ENCODE measurements at regions not wholly inside any gene's neighbourhood (a gene's known extent, or its start where the extent isn't known, plus 50 kb on each side); places are given as distances from the start of the nearest gene placed in this dataset.

DNA sequence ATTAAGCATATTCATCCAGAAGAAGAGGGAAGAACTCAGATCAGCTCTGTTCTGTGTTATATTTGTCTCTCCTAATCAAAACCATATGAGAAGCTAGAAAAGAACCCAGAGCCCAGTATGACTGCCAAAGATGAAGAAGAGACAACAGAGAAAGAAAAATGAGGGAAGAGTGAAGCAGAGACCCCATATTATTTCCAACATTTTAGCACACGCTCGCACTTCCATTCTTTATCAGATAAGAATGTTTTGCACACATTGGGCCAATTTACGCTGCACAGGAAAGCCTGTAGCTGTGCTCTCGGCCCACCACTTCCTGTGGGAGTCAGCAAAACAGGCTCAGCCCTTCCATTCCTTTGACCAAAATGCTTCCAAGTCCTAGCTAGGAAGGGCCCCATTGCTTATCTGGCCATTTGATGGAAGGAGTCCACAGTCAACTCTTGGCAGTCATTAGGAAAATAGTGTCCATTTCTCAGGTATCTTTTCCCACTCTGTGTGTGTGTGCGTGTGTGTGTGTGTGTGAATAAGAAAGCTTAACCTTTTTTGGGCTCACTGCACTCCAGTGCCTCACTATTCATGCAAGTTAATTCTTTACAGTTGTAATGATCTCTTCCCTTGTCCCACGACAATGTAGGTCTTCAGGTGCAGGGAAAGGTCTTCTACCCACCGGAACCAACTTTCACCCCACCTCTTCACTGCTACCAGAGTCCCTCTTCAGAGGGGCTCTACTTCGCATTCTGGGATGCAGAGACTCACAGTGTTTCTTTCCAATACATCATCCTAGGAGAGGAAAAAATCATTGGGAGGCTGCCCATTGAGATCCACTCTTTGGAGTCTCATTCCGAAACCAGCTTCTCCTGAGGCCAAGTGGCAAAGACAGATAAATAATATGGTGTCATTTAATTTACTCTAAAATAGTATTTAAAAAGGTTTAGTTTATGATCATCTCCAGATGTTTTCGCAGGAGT, 237.5 kb downstream of the COG6 start:
- intact Hi-C loops (cut with DNase I), result no loop called here
- peaks cover 0 to 32% (median 9%) of the 10 kb centered on the region in 9 donors for H3K4me1 ChIP-seq
- DNase-seq (peak; percentile 21 to 59), ATAC-seq (peak; percentile 70 to 94 (median 84))
- no peaks in the 10 kb centered on the region for H3K36me3 ChIP-seq
- WGBS, 2 donors, result 60 to 64% methylated on average over 10 of the region's 10 CpGs
- no peaks in the 10 kb centered on the region for H3K9me3 ChIP-seq
- H3K4me3 ChIP-seq, result no peak overlapping the region
- H3K27me3 ChIP-seq, result no peaks in the 10 kb centered on the region
- TF ChIP-seq, protein P1, sequence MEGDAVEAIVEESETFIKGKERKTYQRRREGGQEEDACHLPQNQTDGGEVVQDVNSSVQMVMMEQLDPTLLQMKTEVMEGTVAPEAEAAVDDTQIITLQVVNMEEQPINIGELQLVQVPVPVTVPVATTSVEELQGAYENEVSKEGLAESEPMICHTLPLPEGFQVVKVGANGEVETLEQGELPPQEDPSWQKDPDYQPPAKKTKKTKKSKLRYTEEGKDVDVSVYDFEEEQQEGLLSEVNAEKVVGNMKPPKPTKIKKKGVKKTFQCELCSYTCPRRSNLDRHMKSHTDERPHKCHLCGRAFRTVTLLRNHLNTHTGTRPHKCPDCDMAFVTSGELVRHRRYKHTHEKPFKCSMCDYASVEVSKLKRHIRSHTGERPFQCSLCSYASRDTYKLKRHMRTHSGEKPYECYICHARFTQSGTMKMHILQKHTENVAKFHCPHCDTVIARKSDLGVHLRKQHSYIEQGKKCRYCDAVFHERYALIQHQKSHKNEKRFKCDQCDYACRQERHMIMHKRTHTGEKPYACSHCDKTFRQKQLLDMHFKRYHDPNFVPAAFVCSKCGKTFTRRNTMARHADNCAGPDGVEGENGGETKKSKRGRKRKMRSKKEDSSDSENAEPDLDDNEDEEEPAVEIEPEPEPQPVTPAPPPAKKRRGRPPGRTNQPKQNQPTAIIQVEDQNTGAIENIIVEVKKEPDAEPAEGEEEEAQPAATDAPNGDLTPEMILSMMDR (IDR thresholded peaks at IDR 0.05), result no peak
- H3K27ac ChIP-seq, result peak overlapping the region in 9 of 10 donors; percentile 18 to 60 (median 39)

DNA sequence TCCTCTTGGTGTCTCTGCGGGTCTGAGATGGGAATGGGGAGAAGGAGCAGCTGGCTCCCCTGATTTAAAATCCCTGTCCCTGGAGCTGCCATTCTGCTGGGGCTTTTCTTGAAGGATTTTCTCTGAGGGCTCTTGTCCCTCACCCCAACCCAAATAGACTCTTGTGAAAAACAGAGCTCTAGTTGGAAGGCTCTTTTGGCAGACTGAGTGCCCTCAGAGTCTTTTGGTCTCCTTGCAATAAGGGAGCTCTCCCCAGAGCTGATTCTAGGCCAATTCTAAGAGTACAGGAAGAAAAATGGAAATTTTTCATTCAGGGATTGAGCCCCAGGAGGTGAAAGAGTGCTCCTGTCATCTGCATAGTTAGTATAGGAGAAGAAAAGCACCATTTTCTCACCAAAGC, 238.3 kb downstream of the COG6 start:
- peak overlapping the region in 6 of 10 donors; percentile 18 to 60 (median 42) for H3K27ac ChIP-seq
- intact Hi-C loops (cut with DNase I), result no loop called here
- TF ChIP-seq, protein P1 (IDR thresholded peaks at IDR 0.05), result no peak

DNA sequence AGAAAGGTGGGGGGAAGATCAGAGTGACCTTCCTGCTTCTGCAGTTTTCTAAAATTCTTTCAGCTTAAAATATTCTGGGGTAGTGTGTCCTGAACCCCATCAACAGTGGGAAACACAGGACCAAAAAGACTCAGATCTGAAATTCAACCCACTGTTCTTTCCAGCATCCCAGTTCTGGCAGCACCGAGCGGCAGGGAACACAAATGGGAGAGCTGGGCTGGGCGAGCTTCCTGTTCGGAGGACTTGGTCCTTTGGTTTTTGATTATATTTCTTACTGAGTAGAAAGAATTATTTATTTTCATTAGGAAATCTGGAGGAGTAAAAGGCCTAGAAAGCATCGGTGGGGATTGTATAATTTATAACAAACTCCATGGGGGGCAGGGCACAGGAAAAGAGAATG, 239.1 kb downstream of the COG6 start:
- H3K9me3 ChIP-seq, result no peaks in the 10 kb centered on the region
- TF ChIP-seq, protein P1 (IDR thresholded peaks at IDR 0.05), result no peak
- H3K4me3 ChIP-seq, result no peak overlapping the region
- ATAC-seq, result no peak
- no peaks in the 10 kb centered on the region for H3K36me3 ChIP-seq
- 72 to 73% methylated on average over 5 of the region's 5 CpGs for WGBS, 2 donors
- H3K27me3 ChIP-seq, result no peaks in the 10 kb centered on the region
- no peak overlapping the region for H3K27ac ChIP-seq
- peaks cover 0 to 25% (median 6%) of the 10 kb centered on the region in 9 donors for H3K4me1 ChIP-seq
- DNase-seq, result no peak
- intact Hi-C loops (cut with DNase I), result no loop called here

More for the DNA sequence above, 238.3 kb downstream of the COG6 start:
- Histone ChIP-seq H3K9me3 (no peaks in the 10 kb centered on the region), H3K4me1 (peaks cover 0 to 31% (median 7%) of the 10 kb centered on the region in 9 donors), H3K27me3 (no peaks in the 10 kb centered on the region), H3K4me3 (no peak overlapping the region), H3K36me3 (no peaks in the 10 kb centered on the region)
- 78 to 85% methylated on average over 1 of the region's 1 CpG for WGBS, 2 donors
- ATAC-seq (peak in 3 of 8 donors; percentile 55 to 71 (median 64)), DNase-seq (no peak)

DNA sequence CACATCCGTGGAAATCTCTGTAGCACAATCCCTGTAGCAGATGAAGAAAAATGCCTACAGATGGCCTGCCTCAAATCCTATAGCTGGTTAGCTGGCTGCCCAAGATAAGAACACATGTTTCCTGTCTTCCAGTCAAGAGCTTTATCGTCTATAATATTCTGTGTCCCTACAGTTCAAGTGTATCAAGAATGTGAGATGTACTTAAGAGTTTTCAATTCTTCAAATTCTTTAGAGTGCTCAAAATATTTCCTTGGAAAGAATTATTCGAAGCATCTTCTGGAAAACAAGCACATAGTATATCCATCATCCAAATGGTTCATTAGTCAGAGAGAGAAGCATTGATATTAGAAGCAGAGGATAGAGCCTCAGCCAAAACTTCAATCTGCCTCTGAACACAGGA, 239.8 kb downstream of the COG6 start:
- TF ChIP-seq, protein P1 (IDR thresholded peaks at IDR 0.05), result no peak
- H3K4me1 ChIP-seq, result peaks cover 0 to 32% (median 6%) of the 10 kb centered on the region in 9 donors
- no peaks in the 10 kb centered on the region for H3K9me3 ChIP-seq
- DNase-seq (no peak), ATAC-seq (no peak)
- no peak overlapping the region for H3K4me3 ChIP-seq
- intact Hi-C loops (cut with DNase I), result no loop called here
- H3K36me3 ChIP-seq, result no peaks in the 10 kb centered on the region
- 10 to 16% methylated on average over 3 of the region's 3 CpGs for WGBS, 2 donors
- H3K27ac ChIP-seq, result no peak overlapping the region
- H3K27me3 ChIP-seq, result no peaks in the 10 kb centered on the region

Data from heart right ventricle (tissue), 16 donors.